ENCODE measurements at regions not wholly inside any gene's neighbourhood (a gene's known extent, or its start where the extent isn't known, plus 50 kb on each side); places are given as distances from the start of the nearest gene placed in this dataset.

GRCh38 chr14:53549956-53550355 is 396.8 kb upstream of the DDHD1 start:
- no peak for DNase-seq (ENCODE audit: low spot score)

DNA sequence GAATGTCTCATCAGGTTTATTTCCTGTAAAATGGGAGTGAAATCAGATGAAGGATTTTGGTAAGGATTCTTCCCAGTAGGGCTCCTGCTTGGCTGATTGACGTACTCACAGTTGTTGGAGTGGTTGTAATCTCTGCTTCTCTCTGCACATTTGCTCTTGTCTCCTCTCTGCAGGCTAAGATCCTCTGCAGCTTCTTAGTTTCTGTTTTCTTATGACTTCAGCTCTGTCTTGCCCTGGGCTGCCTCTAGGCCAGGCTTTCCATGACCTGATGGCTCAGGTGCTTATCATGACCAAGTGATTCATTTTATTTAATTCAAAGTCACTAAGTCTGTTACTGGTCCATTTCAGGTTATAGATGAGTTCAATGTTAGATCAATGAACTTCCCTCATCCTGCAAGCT is 394.5 kb upstream of the DDHD1 start:
- DNase-seq (ENCODE audit: low spot score): no peak

DNA sequence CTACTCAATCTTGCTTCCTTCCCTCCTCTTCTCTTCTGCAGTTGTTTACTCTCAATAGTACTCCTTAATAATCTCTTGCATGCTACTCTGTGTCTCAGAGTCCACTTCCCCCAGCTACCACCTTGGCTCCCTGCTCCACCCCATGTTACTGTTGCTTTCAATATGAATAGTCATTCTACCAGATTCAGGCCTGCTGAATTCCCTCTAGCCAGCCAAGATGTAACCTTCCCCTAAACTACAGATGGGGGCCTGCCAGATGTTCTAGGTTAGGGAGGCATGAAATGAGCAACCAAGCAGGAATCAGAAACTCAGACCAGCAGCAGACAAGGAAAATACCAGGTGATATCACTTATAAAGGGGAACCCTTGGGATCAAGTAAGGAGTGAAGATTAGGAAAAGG is 392.1 kb upstream of the DDHD1 start:
- no peak for DNase-seq (ENCODE audit: low spot score)

DNA sequence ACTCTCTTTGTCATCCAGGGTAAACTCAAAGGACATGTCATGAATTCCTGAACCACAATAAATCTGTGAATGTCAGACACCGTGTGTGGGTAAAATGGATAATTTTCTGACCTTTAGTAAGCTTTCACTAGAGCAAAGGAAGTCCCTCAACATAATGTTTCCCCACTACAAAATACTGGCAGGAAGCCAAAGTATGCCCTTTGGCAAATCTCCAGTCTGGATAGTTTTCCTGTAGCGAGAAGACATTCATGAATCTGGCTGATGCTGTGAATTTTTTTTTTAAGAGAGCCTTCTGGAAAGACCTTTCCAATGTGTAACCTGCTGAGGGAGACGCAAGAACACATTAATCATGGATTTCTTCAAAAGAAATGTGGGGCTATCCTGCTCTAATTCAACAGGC is 389.6 kb upstream of the DDHD1 start:
- DNase-seq (ENCODE audit: low spot score): no peak

GRCh38 chr14:53541411-53541810 is 388.3 kb upstream of the DDHD1 start:
- DNase-seq (ENCODE audit: low spot score): no peak

DNA sequence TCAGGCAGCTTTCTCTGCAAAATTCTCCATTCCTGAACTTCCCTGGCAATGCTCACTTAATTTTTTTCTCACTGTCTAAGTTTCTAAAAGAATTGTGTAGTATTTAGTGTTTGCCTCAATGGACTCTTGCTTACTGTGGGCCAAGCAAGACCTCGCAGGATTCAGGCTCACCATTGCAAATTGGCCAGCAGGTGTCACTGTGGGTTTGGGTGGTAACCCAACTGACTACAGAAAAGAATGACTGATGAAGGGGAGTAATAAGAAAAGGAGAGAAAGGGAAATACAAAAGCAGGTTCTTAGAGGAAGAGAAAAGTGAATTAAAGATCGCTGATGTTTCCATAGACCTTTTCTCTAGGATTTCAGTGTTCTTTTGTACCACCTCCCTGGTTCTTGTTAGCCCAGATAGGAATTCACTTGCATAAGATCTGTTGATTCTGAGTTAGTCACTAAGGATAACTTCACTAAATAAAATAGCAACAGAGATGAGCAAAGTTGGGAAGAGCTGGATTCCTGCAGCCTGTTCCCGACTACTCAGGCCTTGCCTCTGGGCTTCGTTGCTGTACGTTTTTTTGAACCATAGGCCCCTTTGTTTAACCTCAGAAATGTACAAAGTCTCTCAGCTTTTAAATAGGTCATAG is 386.5 kb upstream of the DDHD1 start:
- peak; percentile 66 for DNase-seq (ENCODE audit: low spot score)

DNA sequence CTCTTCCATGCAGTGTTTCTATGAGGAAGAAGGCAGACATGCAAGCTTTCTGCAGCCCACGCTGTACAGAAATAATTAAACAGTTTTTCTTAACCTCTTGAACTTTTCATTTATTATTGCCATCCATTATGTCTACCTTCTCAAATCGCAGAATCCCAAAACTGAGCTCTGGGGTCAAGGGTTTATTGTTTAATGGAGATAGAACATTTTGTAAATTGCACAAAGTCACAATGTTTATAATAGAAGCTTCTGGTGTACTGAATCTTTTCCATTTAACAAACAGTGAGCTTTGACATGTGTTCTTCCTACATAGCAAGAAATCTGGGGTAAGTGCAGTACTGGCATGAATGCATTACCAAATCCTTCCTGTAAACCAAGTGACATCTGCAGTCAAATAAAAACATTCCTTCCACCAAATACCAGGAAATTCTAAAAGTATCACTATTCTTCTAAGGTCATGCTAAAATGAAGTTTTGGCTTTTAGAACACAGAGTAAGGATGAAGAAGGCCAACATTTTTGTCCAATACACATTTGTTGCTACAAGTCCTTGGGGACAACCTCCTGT is 385.3 kb upstream of the DDHD1 start:
- DNase-seq (ENCODE audit: low spot score): no peak

- DNase-seq (ENCODE audit: low spot score): no peak
These were observed 384.5 kb upstream of the DDHD1 start for GRCh38 chr14:53537422-53538315.

DNA sequence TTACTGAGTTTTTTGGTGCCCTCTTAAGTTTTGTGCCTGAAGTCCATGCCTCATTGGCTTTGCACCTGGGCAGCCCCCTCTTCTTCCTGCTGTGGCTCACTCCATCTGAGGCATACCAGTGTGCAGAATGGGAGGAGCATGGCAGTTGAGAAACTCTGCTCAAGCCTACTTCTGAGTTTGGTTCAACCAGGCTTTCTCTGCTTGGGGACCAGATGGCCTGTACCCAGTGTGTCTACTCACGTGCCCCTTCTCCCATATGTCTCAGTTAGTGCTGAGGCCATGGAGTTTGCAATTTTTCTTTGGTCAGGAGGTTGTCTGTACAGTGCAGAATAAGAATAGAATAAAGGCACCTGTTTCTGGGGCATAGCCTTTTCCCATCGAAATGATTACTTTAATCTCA is 383.3 kb upstream of the DDHD1 start:
- no peak for DNase-seq (ENCODE audit: low spot score)

DNA sequence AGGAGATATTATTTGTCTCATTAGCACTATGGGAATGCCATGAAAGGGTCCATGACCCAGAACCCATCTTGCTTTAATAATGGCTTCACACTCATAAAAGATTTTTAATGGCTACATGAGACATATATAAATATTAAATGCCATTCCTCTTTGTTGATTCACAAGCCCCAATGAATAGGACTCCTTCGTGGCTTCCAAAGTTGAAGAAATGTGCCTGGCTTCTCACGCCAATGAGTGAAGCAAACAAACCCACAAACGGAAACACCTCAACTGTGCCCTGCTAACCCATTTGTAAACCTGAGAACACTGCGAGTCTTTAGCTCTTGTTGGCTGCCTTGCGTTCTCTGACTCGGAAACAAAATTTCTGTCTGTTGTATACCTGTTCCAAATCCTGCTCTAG is 381.7 kb upstream of the DDHD1 start:
- DNase-seq (ENCODE audit: low spot score): no peak

DNA sequence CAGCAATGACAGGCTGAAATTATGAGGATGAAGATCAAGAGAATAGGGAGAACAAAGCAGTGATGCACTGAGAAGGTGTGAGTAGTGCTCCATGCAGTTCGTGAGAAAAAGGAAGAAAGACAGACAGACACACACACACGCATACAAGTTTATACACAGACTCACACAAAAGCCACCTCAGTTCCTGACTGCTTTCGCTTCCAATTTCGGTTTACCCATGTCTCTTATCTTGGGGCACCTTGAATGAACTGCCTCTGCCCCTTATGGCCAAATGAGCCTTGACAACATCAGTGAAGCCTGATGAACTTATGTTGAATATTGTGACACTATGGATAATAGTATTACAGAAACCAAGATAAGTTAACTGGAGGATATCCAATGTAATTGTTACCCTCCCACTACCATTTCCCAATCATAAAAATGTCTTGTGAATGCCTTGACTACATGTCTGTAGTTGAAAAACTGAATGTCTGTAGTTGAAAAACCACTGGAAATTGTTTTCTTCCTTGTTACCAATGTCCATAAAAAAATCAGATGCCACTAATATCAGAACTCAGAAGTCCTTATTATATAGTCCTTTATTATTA is 380.4 kb upstream of the DDHD1 start:
- DNase-seq (ENCODE audit: low spot score): no peak

- DNase-seq (ENCODE audit: low spot score): no peak
These were observed 379.7 kb upstream of the DDHD1 start for GRCh38 chr14:53532853-53533252.

DNA sequence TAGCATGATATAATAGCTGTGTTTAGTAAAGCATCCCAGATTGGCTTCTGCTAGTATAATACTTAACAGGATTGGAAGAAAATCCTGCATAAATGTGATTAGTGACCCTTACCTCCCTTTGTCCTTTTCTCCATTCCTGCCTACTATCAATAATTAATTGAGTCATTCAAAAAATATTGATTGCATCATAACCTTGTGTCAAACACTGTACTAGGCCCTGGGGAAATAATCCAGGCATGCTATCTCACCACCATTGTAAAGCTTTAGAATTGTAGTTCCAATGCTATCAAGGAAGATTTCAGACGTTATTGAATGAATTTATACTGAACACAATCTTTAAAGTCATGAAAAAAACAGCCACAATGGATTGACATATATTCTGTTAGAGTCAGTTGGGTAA is 378.6 kb upstream of the DDHD1 start:
- DNase-seq (ENCODE audit: low spot score): no peak

DNA sequence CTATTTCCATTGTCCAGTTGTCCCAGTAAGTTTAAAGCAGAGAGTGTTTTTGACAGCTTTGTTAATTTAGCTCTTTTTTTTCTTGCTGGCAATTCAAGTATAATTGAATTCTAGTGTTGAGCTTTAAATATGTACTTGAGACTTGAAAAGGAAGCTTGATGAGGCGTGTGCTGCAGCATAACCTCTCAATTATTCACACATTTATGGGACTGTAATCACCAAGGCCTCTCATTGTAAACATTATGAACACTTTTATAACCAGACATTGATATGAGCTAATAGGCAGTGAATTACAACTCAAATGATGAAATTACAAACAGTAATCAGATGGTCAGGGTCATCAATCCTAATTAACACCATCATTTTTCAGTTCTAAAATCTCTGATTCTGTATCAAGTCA is 378.0 kb upstream of the DDHD1 start:
- DNase-seq (ENCODE audit: low spot score): no peak

DNA sequence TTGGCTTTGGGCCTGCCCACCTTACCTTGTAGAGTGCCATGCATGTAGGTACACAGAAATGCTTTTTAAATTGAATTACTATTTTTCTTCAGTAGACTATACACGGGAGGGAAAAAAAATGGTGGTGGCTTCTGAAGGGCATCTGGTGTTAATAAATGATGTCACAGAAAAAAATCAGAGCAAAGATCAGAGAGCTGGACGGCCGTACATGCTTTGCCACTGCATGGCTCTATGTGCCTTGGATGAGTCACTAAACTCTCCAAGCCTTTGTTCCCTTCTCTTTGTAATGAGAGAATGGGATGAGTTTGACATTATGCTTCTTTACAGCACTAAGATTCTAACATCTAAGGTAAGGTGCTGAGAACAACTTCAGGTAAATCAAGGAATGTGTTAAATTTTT is 376.4 kb upstream of the DDHD1 start:
- DNase-seq (ENCODE audit: low spot score): no peak

GRCh38 chr14:53528185-53528671 is 375.1 kb upstream of the DDHD1 start:
- DNase-seq (ENCODE audit: low spot score): no peak

DNA sequence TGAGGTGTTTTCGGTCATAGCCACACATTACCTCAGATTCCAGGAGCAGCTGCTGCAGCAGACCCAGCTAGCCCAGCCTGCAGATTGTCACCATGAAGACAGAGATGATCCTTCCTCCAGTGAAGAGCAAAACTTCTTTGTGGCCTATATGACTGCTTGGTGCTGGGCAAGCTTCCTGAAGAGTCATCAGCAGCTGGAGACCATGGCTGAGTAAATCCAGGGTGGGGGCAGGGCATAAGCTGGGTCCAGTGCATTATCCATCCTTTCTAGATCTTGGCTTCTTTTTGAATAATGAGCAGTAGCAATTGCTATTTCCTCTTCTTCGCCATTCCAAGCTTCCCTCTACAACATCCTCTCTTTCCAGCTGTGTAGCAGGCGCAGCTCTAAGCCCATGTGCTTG is 373.1 kb upstream of the DDHD1 start:
- no peak for DNase-seq (ENCODE audit: low spot score)

GRCh38 chr14:53525608-53526007 is 372.5 kb upstream of the DDHD1 start:
- no peak for DNase-seq (ENCODE audit: low spot score)

DNA sequence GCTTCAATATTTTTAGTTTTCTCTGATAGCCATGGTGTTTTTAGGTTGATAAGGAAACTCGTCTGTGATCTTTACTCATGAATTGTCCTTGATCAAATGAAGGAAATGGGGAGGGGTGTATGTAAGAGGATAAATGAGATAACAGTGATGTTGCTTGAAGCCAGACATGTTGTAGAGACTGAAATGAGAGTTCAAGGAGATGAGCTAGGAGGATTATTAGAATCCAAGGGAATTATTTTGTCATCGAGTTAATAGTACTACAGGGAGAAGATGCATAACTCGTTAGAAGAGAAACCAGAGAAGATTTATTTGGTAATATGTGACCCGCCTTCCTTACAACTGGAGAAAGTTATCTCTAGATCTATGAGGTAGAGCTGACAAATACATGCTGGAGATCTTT is 371.3 kb upstream of the DDHD1 start:
- DNase-seq (ENCODE audit: low spot score): no peak

GRCh38 chr14:53523226-53523625 is 370.1 kb upstream of the DDHD1 start:
- DNase-seq (ENCODE audit: low spot score): no peak

GRCh38 chr14:53520078-53520928 is 367.2 kb upstream of the DDHD1 start:
- no peak for DNase-seq (ENCODE audit: low spot score)

DNA sequence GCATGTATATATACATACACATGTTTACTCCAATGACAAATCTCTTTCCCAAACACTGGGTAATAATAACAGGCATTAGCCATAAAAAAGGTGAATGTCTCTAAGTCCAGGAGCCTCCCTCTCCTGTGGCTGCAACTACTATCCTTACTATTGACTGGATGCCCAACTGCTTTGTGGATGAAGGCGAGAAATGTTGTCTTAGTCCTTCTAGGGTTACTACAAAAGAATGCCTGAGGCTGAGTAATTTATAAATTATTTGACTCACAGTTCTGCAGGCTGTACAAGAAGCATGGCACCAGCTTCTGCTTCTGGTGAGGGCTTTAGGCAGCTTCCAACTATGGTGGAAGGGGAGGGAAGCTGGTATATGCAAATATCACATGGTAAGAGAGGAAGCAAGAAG is 366.0 kb upstream of the DDHD1 start:
- DNase-seq (ENCODE audit: low spot score): no peak

Measured in RKO (cell line).